SK-N-SH (cell line): ENCODE measurements at regions not wholly inside any gene's neighbourhood (a gene's known extent, or its start where the extent isn't known, plus 50 kb on each side); places are given as distances from the start of the nearest gene placed in this dataset.

Source experiments
- GATA2 ChIP-seq: sonication (generic); formaldehyde crosslinking; IDR thresholded peaks from 2 replicates; pipeline ENCODE4 v1.5.0; 2020; ENCODE audit warnings: mild to moderate bottlenecking, missing genetic modification reagents
- POLR2AphosphoS5 ChIP-seq: IDR thresholded peaks from 2 replicates; pipeline ENCODE4 v1.6.1; 2012; ENCODE audit warnings: low read depth, low read length
- RAD21 ChIP-seq: IDR thresholded peaks from 2 replicates; pipeline ENCODE4 v1.6.1; 2012; ENCODE audit warnings: mild to moderate bottlenecking, low read length
- TF ChIP-seq, protein P1 (sequence below): IDR thresholded peaks from 2 replicates; pipeline ENCODE4 v1.4.0; 2012; ENCODE audit warnings: low read depth, borderline replicate concordance
- TF ChIP-seq, protein P2 (sequence below): IDR thresholded peaks from 2 replicates; pipeline ENCODE4 v1.6.1; 2012; ENCODE audit warnings: mild to moderate bottlenecking, low read depth, low read length, moderate library complexity
- TF ChIP-seq, protein P3 (sequence below): fragments of 200-600 bp; sonication (generic); IDR thresholded peaks from 2 replicates; pipeline ENCODE4 v1.6.1; 2017; ENCODE audit warnings: antibody characterized with exemption, mild to moderate bottlenecking, moderate library complexity
- TF ChIP-seq, protein P4 (sequence below): IDR thresholded peaks from 2 replicates; pipeline ENCODE4 v1.4.0; 2012; ENCODE audit warnings: low read depth, borderline replicate concordance
- TF ChIP-seq, protein P5 (sequence below): IDR thresholded peaks from 2 replicates; pipeline ENCODE4; 2012

DNA sequence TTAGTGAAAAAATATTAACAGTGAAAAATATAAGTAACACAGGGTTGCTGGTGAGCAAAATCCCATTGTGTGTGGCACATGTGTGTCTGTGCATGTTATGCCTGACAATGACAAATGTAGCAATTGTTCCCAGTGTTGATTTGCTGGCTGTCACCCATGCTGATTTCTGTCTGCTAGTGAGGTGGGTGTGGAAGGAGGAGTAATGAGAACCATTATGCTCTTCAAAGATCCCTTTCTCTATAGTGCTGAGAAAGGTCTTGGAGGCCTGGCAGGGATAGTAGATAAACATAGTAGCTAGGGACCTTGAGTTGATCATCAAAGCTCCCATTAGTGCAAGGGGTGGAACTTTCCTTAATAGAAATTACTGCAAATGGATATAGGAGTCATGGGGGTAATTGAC, 152.5 kb upstream of the CLINT1 start:
- TF ChIP-seq, protein P1, sequence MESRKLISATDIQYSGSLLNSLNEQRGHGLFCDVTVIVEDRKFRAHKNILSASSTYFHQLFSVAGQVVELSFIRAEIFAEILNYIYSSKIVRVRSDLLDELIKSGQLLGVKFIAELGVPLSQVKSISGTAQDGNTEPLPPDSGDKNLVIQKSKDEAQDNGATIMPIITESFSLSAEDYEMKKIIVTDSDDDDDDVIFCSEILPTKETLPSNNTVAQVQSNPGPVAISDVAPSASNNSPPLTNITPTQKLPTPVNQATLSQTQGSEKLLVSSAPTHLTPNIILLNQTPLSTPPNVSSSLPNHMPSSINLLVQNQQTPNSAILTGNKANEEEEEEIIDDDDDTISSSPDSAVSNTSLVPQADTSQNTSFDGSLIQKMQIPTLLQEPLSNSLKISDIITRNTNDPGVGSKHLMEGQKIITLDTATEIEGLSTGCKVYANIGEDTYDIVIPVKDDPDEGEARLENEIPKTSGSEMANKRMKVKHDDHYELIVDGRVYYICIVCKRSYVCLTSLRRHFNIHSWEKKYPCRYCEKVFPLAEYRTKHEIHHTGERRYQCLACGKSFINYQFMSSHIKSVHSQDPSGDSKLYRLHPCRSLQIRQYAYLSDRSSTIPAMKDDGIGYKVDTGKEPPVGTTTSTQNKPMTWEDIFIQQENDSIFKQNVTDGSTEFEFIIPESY = no peak
- TF ChIP-seq, protein P2, sequence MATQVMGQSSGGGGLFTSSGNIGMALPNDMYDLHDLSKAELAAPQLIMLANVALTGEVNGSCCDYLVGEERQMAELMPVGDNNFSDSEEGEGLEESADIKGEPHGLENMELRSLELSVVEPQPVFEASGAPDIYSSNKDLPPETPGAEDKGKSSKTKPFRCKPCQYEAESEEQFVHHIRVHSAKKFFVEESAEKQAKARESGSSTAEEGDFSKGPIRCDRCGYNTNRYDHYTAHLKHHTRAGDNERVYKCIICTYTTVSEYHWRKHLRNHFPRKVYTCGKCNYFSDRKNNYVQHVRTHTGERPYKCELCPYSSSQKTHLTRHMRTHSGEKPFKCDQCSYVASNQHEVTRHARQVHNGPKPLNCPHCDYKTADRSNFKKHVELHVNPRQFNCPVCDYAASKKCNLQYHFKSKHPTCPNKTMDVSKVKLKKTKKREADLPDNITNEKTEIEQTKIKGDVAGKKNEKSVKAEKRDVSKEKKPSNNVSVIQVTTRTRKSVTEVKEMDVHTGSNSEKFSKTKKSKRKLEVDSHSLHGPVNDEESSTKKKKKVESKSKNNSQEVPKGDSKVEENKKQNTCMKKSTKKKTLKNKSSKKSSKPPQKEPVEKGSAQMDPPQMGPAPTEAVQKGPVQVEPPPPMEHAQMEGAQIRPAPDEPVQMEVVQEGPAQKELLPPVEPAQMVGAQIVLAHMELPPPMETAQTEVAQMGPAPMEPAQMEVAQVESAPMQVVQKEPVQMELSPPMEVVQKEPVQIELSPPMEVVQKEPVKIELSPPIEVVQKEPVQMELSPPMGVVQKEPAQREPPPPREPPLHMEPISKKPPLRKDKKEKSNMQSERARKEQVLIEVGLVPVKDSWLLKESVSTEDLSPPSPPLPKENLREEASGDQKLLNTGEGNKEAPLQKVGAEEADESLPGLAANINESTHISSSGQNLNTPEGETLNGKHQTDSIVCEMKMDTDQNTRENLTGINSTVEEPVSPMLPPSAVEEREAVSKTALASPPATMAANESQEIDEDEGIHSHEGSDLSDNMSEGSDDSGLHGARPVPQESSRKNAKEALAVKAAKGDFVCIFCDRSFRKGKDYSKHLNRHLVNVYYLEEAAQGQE = no peak
- TF ChIP-seq POLR2AphosphoS5 (no peak), RAD21 (no peak), GATA2 (CRISPR knock-in tag) (no peak)
- TF ChIP-seq, protein P3, sequence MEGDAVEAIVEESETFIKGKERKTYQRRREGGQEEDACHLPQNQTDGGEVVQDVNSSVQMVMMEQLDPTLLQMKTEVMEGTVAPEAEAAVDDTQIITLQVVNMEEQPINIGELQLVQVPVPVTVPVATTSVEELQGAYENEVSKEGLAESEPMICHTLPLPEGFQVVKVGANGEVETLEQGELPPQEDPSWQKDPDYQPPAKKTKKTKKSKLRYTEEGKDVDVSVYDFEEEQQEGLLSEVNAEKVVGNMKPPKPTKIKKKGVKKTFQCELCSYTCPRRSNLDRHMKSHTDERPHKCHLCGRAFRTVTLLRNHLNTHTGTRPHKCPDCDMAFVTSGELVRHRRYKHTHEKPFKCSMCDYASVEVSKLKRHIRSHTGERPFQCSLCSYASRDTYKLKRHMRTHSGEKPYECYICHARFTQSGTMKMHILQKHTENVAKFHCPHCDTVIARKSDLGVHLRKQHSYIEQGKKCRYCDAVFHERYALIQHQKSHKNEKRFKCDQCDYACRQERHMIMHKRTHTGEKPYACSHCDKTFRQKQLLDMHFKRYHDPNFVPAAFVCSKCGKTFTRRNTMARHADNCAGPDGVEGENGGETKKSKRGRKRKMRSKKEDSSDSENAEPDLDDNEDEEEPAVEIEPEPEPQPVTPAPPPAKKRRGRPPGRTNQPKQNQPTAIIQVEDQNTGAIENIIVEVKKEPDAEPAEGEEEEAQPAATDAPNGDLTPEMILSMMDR = no peak
- TF ChIP-seq, protein P4, sequence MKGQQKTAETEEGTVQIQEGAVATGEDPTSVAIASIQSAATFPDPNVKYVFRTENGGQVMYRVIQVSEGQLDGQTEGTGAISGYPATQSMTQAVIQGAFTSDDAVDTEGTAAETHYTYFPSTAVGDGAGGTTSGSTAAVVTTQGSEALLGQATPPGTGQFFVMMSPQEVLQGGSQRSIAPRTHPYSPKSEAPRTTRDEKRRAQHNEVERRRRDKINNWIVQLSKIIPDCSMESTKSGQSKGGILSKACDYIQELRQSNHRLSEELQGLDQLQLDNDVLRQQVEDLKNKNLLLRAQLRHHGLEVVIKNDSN = no peak
- TF ChIP-seq, protein P5, sequence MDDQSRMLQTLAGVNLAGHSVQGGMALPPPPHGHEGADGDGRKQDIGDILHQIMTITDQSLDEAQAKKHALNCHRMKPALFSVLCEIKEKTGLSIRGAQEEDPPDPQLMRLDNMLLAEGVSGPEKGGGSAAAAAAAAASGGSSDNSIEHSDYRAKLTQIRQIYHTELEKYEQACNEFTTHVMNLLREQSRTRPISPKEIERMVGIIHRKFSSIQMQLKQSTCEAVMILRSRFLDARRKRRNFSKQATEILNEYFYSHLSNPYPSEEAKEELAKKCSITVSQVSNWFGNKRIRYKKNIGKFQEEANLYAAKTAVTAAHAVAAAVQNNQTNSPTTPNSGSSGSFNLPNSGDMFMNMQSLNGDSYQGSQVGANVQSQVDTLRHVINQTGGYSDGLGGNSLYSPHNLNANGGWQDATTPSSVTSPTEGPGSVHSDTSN = no peak
